A673 (cell line): ENCODE measurements at regions not wholly inside any gene's neighbourhood (a gene's known extent, or its start where the extent isn't known, plus 50 kb on each side); places are given as distances from the start of the nearest gene placed in this dataset.

ENCODE experiments used
- BruUV-seq: library from RNA; stranded (reverse); fragments of 400-500 nt; replicated peaks from 2 replicates; lab custom pipeline; 2021; lab: Mats Ljungman, UMichigan
- CTCF ChIA-PET: fragments of 300-600 bp; sonication (Branson Sonifier 250); formaldehyde crosslinking; loops from one replicate; lab custom pipeline; 2022; ENCODE audit warnings: antibody characterized with exemption; lab: Charles Lee
- POLR2A ChIA-PET: fragments of 300-600 bp; sonication (Branson Sonifier 250); formaldehyde crosslinking; loops from one replicate; lab custom pipeline; 2022; ENCODE audit warnings: antibody characterized with exemption; ENCODE audit not compliant: low non-redundant PET; lab: Charles Lee
- DNase-seq: peaks from one replicate; pipeline ENCODE4 v3.0.0-alpha.2; 2015; ENCODE audit warnings: low spot score
- H3K27ac ChIP-seq: fragments of 200-600 bp; sonication (generic); 2 replicates; pipeline ENCODE4 v1.5.1; 2016; ENCODE audit warnings: mixed run types, low read depth, mild to moderate bottlenecking, mixed read lengths, antibody characterized with exemption, low read length; ENCODE audit not compliant: poor library complexity, severe bottlenecking
- H3K27me3 ChIP-seq: fragments of 200-600 bp; sonication (generic); replicated peaks from 2 replicates; pipeline ENCODE4 v1.6.1; 2017; ENCODE audit warnings: mixed run types, low read depth, mild to moderate bottlenecking, mixed read lengths, antibody characterized with exemption, low read length; ENCODE audit not compliant: insufficient read depth, poor library complexity
- H3K36me3 ChIP-seq: fragments of 200-600 bp; sonication (generic); 2 replicates; pipeline ENCODE4 v1.6.1; 2016; ENCODE audit warnings: mixed run types, mild to moderate bottlenecking, mixed read lengths, antibody characterized with exemption, low read length; ENCODE audit not compliant: insufficient read depth, poor library complexity, severe bottlenecking
- H3K4me1 ChIP-seq: fragments of 200-600 bp; sonication (generic); 2 replicates; pipeline ENCODE4 v1.6.1; 2017; ENCODE audit warnings: mixed run types, mild to moderate bottlenecking, mixed read lengths, antibody characterized with exemption, low read length; ENCODE audit not compliant: insufficient read depth, poor library complexity, severe bottlenecking
- H3K4me3 ChIP-seq: fragments of 200-600 bp; sonication (generic); 2 replicates; pipeline ENCODE4 v1.5.1; 2016; ENCODE audit warnings: low read depth, mixed run types, mild to moderate bottlenecking, mixed read lengths, low read length; ENCODE audit not compliant: poor library complexity, severe bottlenecking
- H3K9me3 ChIP-seq: fragments of 200-600 bp; sonication (generic); 2 replicates; pipeline ENCODE4 v1.6.1; 2016; ENCODE audit warnings: mixed run types, low read depth, mild to moderate bottlenecking, mixed read lengths, antibody characterized with exemption, low read length; ENCODE audit not compliant: poor library complexity, severe bottlenecking
- CTCF ChIP-seq: fragments of 300-800, 200-600 bp; sonication (generic); conservative IDR thresholded peaks from 2 replicates; pipeline ENCODE4 v1.5.1; 2017; ENCODE audit warnings: low read depth, mild to moderate bottlenecking, antibody characterized with exemption, low read length, moderate library complexity, mixed read lengths
- EZH2 ChIP-seq: fragments of 200-600 bp; sonication (generic); IDR thresholded peaks from 2 replicates; pipeline ENCODE4 v1.6.1; 2017; ENCODE audit warnings: borderline replicate concordance, low read depth, mild to moderate bottlenecking, mixed read lengths, antibody characterized with exemption, low read length; ENCODE audit not compliant: poor library complexity, severe bottlenecking
- intact Hi-C: fragments of 100-400 bp; cut with micrococcal nuclease; formaldehyde crosslinking; loops from one replicate; pipeline ENCODE4 v1.10.0; 2022; ENCODE audit not compliant: unreplicated experiment

GRCh38 chr12:19761463-19761862 lies 322.2 kb downstream of the AEBP2 start:
- no peak overlapping the region for H3K4me3 ChIP-seq
- no TSS peak for BruUV-seq

GRCh38 chr12:19763488-19763887 lies 324.2 kb downstream of the AEBP2 start:
- intact Hi-C loops: no loop called here
- no TSS peak for BruUV-seq
- POLR2A ChIA-PET: no interaction called here

More at GRCh38 chr12:19761463-19761862, 322.2 kb downstream of the AEBP2 start:
- POLR2A ChIA-PET: no interaction called here
- CTCF ChIA-PET: no interaction called here
- H3K27ac ChIP-seq: no peak overlapping the region
- H3K9me3 ChIP-seq: no peaks in the 10 kb centered on the region
- H3K4me1 ChIP-seq: no peaks in the 10 kb centered on the region
- no peak for DNase-seq
- H3K27me3 ChIP-seq: no peaks in the 10 kb centered on the region
- intact Hi-C loops: no loop called here
- H3K36me3 ChIP-seq: no peaks in the 10 kb centered on the region
- no peak for TF ChIP-seq EZH2
- no peak for TF ChIP-seq CTCF

GRCh38 chr12:19764408-19764807 lies 325.1 kb downstream of the AEBP2 start:
- Histone ChIP-seq H3K36me3 (no peaks in the 10 kb centered on the region), H3K27me3 (peaks cover 6% of the 10 kb centered on the region), H3K4me3 (no peak overlapping the region), H3K9me3 (no peaks in the 10 kb centered on the region), H3K27ac (no peak overlapping the region), H3K4me1 (no peaks in the 10 kb centered on the region)
- TF ChIP-seq CTCF (no peak), EZH2 (no peak)
- CTCF ChIA-PET: no interaction called here
- POLR2A ChIA-PET: no interaction called here
- intact Hi-C loops: no loop called here
- no TSS peak for BruUV-seq
- no peak for DNase-seq

More at GRCh38 chr12:19763488-19763887, 324.2 kb downstream of the AEBP2 start:
- CTCF ChIA-PET: no interaction called here
- no peak overlapping the region for H3K4me3 ChIP-seq
- H3K36me3 ChIP-seq: no peaks in the 10 kb centered on the region
- DNase-seq: no peak
- no peak overlapping the region for H3K27ac ChIP-seq
- TF ChIP-seq CTCF (no peak), EZH2 (no peak)
- H3K4me1 ChIP-seq: no peaks in the 10 kb centered on the region
- H3K9me3 ChIP-seq: no peaks in the 10 kb centered on the region
- H3K27me3 ChIP-seq: peaks cover 5% of the 10 kb centered on the region
